ENCODE measurements at regions not wholly inside any gene's neighbourhood (a gene's known extent, or its start where the extent isn't known, plus 50 kb on each side); places are given as distances from the start of the nearest gene placed in this dataset.
"Not testable (repeated sequence)": the region's sequence is repeated elsewhere in the genome, so short reads cannot be mapped to it uniquely, and the experiment has no call there.

GRCh38 chr10:57333880-57334279 is 933.8 kb downstream of the IPMK start (continued):
- TF ChIP-seq, protein P1, sequence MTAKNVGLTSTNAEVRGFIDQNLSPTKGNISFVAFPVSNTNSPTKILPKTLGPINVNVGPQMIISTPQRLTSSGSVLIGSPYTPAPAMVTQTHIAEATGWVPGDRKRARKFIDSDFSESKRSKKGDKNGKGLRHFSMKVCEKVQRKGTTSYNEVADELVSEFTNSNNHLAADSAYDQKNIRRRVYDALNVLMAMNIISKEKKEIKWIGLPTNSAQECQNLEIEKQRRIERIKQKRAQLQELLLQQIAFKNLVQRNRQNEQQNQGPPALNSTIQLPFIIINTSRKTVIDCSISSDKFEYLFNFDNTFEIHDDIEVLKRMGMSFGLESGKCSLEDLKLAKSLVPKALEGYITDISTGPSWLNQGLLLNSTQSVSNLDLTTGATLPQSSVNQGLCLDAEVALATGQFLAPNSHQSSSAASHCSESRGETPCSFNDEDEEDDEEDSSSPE (CRISPR knock-in tag; IDR thresholded peaks at IDR 0.05): no peak

GRCh38 chr10:57321400-57321854 is 946.3 kb downstream of the IPMK start:
- H4K20me1 ChIP-seq (ENCODE audit: insufficient read depth, low read length); H3K27me3 ChIP-seq (ENCODE audit: control insufficient read depth in 1 of 2, insufficient read depth in 2 of 2, low read length in 2 of 2); H3K4me3 ChIP-seq (replicated peaks in 1 of 3; ENCODE audit: insufficient read depth in 1 of 3, low read depth in 2 of 3, low read length in 3 of 3); H3K36me3 ChIP-seq (replicated peaks in 1 of 2; ENCODE audit: control insufficient read depth in 1 of 2, insufficient read depth in 2 of 2, low read length in 2 of 2); H3K27ac ChIP-seq (ENCODE audit: extremely low read length, insufficient read depth, low read length); intact Hi-C loops (cut with micrococcal nuclease; ENCODE audit: unreplicated experiment); H3K9ac ChIP-seq (ENCODE audit: insufficient read depth, low read depth, low read length); BruUV-seq (replicated peaks); H3K9me3 ChIP-seq (ENCODE audit: low read length); FAIRE-seq; H3K4me2 ChIP-seq (ENCODE audit: low read depth, low read length); H3K79me2 ChIP-seq (ENCODE audit: insufficient read depth, low read length); POLR2A ChIA-PET; H2AFZ ChIP-seq (ENCODE audit: low read length); DNase-seq (ENCODE audit: low spot score); CTCF ChIA-PET (ENCODE audit: low intra/inter-chr PET ratio, low total read pairs); in situ Hi-C loops (cut with HindIII; ENCODE audit: extremely low pct_ligation_motif_present, low pct_unique_long_range_greater_than_20kb); ATAC-seq; H3K4me1 ChIP-seq (ENCODE audit: insufficient read depth, low read length): not testable (repeated sequence)
- WGBS (ENCODE audit: low lambda C conversion rate): 61% methylated on average over 7 of the region's 29 CpGs

GRCh38 chr10:57320416-57320815 is 947.3 kb downstream of the IPMK start:
- Histone ChIP-seq H3K4me3 (replicated peaks in 1 of 3; ENCODE audit: insufficient read depth in 1 of 3, low read depth in 2 of 3, low read length in 3 of 3) (no peak overlapping the region), H3K9me3 (ENCODE audit: low read length) (no peaks in the 10 kb centered on the region), H3K9ac (ENCODE audit: insufficient read depth, low read depth, low read length) (no peak overlapping the region), H4K20me1 (ENCODE audit: insufficient read depth, low read length) (no peaks in the 10 kb centered on the region), H3K27me3 (ENCODE audit: control insufficient read depth in 1 of 2, insufficient read depth in 2 of 2, low read length in 2 of 2) (no peaks in the 10 kb centered on the region), H3K27ac (ENCODE audit: extremely low read length, insufficient read depth, low read length) (no peak overlapping the region), H2AFZ (ENCODE audit: low read length) (no peak overlapping the region), H3K4me2 (ENCODE audit: low read depth, low read length) (no peak overlapping the region), H3K79me2 (ENCODE audit: insufficient read depth, low read length) (no peaks in the 10 kb centered on the region), H3K4me1 (ENCODE audit: insufficient read depth, low read length) (no peaks in the 10 kb centered on the region), H3K36me3 (replicated peaks in 1 of 2; ENCODE audit: control insufficient read depth in 1 of 2, insufficient read depth in 2 of 2, low read length in 2 of 2) (no peaks in the 10 kb centered on the region)
- 2% methylated on average over 3 of the region's 3 CpGs for WGBS (ENCODE audit: low lambda C conversion rate)
- FAIRE-seq (no peak), ATAC-seq (no peak), DNase-seq (ENCODE audit: low spot score) (no peak)
- in situ Hi-C loops (cut with HindIII; ENCODE audit: extremely low pct_ligation_motif_present, low pct_unique_long_range_greater_than_20kb) (no loop called here), intact Hi-C loops (cut with micrococcal nuclease; ENCODE audit: unreplicated experiment) (no loop called here)
- ChIA-PET CTCF (ENCODE audit: low intra/inter-chr PET ratio, low total read pairs) (no interaction called here), POLR2A (no interaction called here)
- no TSS peak for BruUV-seq (replicated peaks)
- no peak for TF ChIP-seq SNAPC4 (CRISPR knock-in tag; IDR thresholded peaks at IDR 0.05)
- no peak for TF ChIP-seq ZFP82 (CRISPR knock-in tag; IDR thresholded peaks at IDR 0.05; ENCODE audit: borderline replicate concordance)
- no peak for TF ChIP-seq REXO4 (CRISPR knock-in tag; IDR thresholded peaks at IDR 0.05; ENCODE audit: borderline replicate concordance)
- no peak for TF ChIP-seq SALL1 (CRISPR knock-in tag; IDR thresholded peaks at IDR 0.05)
- no peak for TF ChIP-seq ETV5 (CRISPR knock-in tag; IDR thresholded peaks at IDR 0.05; ENCODE audit: borderline replicate concordance)
- no peak for TF ChIP-seq GPBP1L1 (CRISPR knock-in tag; IDR thresholded peaks at IDR 0.05)
- no peak for TF ChIP-seq MEIS2 (CRISPR knock-in tag; IDR thresholded peaks at IDR 0.05)
- no peak for TF ChIP-seq ZNF530 (CRISPR knock-in tag; IDR thresholded peaks at IDR 0.05; ENCODE audit: low read depth)
- TF ChIP-seq HES4 (CRISPR knock-in tag; IDR thresholded peaks at IDR 0.05; ENCODE audit: borderline replicate concordance): no peak

All from HepG2 (cell line).